Activated naive CD4-positive, alpha-beta T cell treated with anti-CD3 and anti-CD28 coated beads, Interleukin-2, amount 10 ng/mL, durations not matched to agents 7 days and 5 days (primary cell): ENCODE measurements at regions not wholly inside any gene's neighbourhood (a gene's known extent, or its start where the extent isn't known, plus 50 kb on each side); places are given as distances from the start of the nearest gene placed in this dataset.
"Not testable (repeated sequence)": the region's sequence is repeated elsewhere in the genome, so short reads cannot be mapped to it uniquely, and the experiment has no call there.

ENCODE experiments used
- CTCF ChIA-PET: fragments of 350-600 bp; sonication (Branson Sonifier 250); formaldehyde crosslinking; loops from one replicate; lab custom pipeline; 2021; ENCODE audit warnings: antibody characterized with exemption; lab: Charles Lee
- DNase-seq: peaks from one replicate; pipeline ENCODE4 v3.0.0-alpha.2; 2020
- H3K27ac Mint-ChIP-seq: one replicate; pipeline ENCODE4 v1.8.0; 2021; ENCODE audit warnings: mild to moderate bottlenecking, moderate library complexity, mixed read lengths
- H3K27me3 Mint-ChIP-seq: one replicate; pipeline ENCODE4 v1.8.0; 2021; ENCODE audit warnings: mild to moderate bottlenecking, mixed read lengths
- H3K36me3 Mint-ChIP-seq: one replicate; pipeline ENCODE4 v1.8.0; 2021; ENCODE audit warnings: mixed read lengths
- H3K4me1 Mint-ChIP-seq: one replicate; pipeline ENCODE4 v1.8.0; 2021; ENCODE audit warnings: mixed read lengths
- H3K4me3 Mint-ChIP-seq: one replicate; pipeline ENCODE4 v1.8.0; 2021; ENCODE audit warnings: mild to moderate bottlenecking, moderate library complexity, mixed read lengths
- H3K9me3 Mint-ChIP-seq: one replicate; pipeline ENCODE4 v1.8.0; 2021; ENCODE audit warnings: mixed read lengths

DNA sequence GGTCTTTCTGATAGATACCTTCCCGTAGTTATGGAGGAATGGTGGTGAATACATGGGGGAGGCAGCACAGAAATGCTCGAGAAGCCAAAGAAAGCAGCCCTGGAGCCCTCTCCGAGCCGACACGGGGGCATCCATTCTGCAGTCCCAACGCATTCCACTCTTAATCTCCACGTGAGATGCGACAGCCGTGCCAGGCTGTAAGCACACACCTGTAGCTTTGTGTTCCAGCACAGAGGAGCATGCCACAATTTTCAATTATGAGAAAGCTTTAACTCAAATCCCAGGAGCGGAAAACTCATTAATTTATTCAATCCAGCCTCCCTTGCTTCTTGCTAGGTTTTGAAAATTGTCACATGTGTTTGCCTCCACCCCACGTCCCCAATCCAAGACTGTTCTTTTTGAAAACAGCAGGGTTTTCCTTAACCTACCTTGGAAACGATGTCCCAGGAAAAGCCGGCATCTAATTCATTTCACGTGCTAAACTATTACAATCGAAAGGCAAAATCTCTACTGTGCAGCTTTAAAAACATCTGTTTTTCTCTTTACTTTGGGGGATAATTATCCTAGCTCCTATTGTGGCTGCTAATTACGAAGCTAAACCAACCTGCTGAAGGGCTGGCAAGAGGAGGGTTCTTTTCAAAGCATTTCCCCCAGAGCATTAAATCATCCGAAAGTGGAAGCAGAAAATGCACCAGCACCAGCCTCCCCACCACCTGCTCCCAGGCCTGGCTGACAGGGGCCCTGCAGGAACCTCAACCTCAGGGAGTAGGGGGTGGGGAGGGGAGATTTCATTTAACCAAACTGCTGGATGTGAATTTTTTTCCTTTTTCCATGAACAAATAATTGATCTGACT, 56.0 kb upstream of the CHST15 start:
- no peak overlapping the region for H3K4me3 Mint-ChIP-seq
- CTCF ChIA-PET = interaction anchor here (0.7 kb wide), 1 partner anchor 798 kb away, joined by 3 read pairs; no protein-coding TSS in a partner anchor
- H3K36me3 Mint-ChIP-seq = no peaks in the 10 kb centered on the region
- peaks cover 28% of the 10 kb centered on the region for H3K4me1 Mint-ChIP-seq
- DNase-seq = no peak
- H3K9me3 Mint-ChIP-seq = no peaks in the 10 kb centered on the region
- no peak overlapping the region for H3K27ac Mint-ChIP-seq
- H3K27me3 Mint-ChIP-seq = peaks cover 37% of the 10 kb centered on the region

DNA sequence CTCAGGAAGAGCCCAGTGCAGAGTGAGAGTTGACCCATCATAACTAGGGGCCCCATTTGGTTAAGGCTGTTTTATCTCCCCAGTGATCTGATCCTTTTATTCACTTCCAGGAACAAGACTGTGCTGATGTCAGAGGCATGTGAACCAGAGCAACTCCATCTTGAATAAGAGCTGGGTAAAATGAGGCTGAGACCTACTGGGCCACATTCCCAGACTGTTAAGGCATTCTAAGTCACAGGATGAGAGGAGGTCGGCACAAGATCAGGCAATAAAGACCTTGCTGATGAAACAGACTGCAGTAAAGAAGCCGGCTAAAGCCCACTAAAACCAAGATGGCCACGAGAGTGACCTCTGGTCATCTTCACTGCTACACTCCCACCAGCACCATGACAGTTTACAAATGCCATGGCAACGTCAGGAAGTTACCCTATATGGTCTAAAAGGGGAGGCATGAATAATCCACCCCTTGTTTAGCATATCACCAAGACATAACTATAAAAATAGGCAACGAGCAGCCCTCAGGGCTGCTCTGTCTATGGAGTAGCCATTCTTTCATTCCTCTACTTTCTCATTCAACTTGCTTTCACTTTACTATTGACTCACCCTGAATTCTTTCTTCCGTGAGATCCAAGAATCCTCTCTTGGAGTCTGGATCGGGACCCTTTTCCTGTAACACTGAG, 55.3 kb upstream of the CHST15 start:
- H3K9me3 Mint-ChIP-seq, CTCF ChIA-PET, DNase-seq, H3K4me3 Mint-ChIP-seq, H3K36me3 Mint-ChIP-seq, H3K27ac Mint-ChIP-seq: not testable (repeated sequence)
- Mint-ChIP-seq H3K4me1 (peaks cover 28% of the 10 kb centered on the region), H3K27me3 (peaks cover 37% of the 10 kb centered on the region)

DNA sequence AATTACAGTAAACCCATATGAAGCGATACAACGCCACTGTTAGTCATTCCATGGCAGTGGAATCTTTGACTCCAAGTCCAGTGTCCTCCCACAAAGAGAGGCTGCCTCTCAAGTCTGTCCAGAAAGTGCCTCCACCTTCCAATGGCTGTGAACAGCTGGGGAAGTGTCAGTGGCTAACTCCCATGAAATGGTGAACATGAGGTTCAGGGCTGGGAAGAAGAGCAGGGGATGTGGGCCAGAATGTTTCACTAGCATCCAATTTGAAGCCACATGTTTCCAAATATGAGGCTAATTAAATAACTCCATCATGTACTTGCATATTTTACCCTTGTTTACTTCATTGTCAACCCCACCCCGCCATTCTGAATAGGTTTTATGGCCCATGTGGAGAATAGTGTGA, 53.1 kb upstream of the CHST15 start:
- Mint-ChIP-seq H3K27ac (no peak overlapping the region), H3K4me3 (no peak overlapping the region), H3K4me1 (peaks cover 25% of the 10 kb centered on the region), H3K36me3 (no peaks in the 10 kb centered on the region), H3K9me3 (no peaks in the 10 kb centered on the region), H3K27me3 (peaks cover 22% of the 10 kb centered on the region)
- CTCF ChIA-PET = no interaction called here
- no peak for DNase-seq

- Mint-ChIP-seq H3K9me3 (no peaks in the 10 kb centered on the region), H3K4me1 (peaks cover 19% of the 10 kb centered on the region), H3K27me3 (peaks cover 14% of the 10 kb centered on the region), H3K27ac (no peak overlapping the region), H3K36me3 (no peaks in the 10 kb centered on the region), H3K4me3 (no peak overlapping the region)
- CTCF ChIA-PET = no interaction called here
- DNase-seq = no peak
Observed at GRCh38 chr10:124145109-124145870, 51.9 kb upstream of the CHST15 start.

DNA sequence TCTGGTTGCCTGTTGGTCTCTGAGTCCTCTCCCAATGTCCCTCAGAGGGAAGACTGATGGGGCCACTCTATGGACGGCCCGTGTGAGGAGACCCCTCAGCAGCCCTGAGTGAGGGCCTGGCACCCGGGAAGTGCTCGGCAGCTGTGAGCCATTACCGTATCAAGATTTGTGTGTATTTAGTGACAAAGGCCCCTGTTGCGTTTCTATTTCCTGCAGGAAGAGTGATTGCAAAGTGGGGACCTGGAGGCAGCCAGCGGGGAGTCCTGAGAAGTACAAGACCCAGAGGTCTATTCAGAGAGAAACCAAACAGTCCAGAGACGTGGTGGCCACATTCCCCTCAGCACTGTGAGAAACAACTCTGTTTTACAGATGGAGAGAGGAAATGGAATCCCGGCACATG, 51.1 kb upstream of the CHST15 start:
- Mint-ChIP-seq H3K9me3 (no peaks in the 10 kb centered on the region), H3K27me3 (peaks cover 17% of the 10 kb centered on the region), H3K4me1 (peaks cover 12% of the 10 kb centered on the region), H3K27ac (no peak overlapping the region), H3K36me3 (no peaks in the 10 kb centered on the region), H3K4me3 (no peak overlapping the region)
- CTCF ChIA-PET = no interaction called here
- no peak for DNase-seq

DNA sequence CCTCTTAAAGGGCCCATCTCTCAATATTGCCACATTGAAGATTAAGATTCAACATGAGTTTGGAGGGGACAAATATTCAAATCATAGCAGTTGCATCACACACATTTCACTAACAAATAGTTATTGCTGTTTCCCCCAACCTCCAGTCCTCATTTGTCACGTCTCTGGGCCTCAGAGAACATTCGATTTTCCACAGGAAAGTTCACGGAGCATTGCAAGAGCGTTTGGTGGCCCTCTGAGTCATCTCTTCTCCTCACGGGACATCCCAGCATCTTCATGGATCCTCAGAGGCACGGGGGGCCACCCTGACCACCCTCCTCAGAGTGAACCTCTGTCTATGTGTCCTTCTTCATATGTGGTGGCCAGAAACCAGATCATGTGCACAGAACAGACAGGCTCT, 50.3 kb upstream of the CHST15 start:
- no peak for DNase-seq
- Mint-ChIP-seq H3K27ac (no peak overlapping the region), H3K27me3 (peaks cover 24% of the 10 kb centered on the region), H3K4me3 (no peak overlapping the region), H3K4me1 (peaks cover 6% of the 10 kb centered on the region), H3K36me3 (no peaks in the 10 kb centered on the region), H3K9me3 (no peaks in the 10 kb centered on the region)
- CTCF ChIA-PET = no interaction called here
